Fibroblast of villous mesenchyme (primary cell): ENCODE measurements at regions not wholly inside any gene's neighbourhood (a gene's known extent, or its start where the extent isn't known, plus 50 kb on each side); places are given as distances from the start of the nearest gene placed in this dataset.
"Not testable (repeated sequence)": the region's sequence is repeated elsewhere in the genome, so short reads cannot be mapped to it uniquely, and the experiment has no call there.

ENCODE experiments used
- DNase-seq: peaks from one replicate; pipeline ENCODE4 v3.0.0-alpha.2; 2010; ENCODE audit warnings: low read depth
- H3K4me3 ChIP-seq: 2 replicates; pipeline ENCODE4 v1.5.1; 2011; ENCODE audit warnings: low read depth, mild to moderate bottlenecking, low read length
- TF ChIP-seq, protein P1 (sequence below): IDR thresholded peaks from 2 replicates; pipeline ENCODE4 v1.5.1; 2012; ENCODE audit warnings: low read depth, mild to moderate bottlenecking, low read length; ENCODE audit not compliant: insufficient read depth

- TF ChIP-seq, protein P1, sequence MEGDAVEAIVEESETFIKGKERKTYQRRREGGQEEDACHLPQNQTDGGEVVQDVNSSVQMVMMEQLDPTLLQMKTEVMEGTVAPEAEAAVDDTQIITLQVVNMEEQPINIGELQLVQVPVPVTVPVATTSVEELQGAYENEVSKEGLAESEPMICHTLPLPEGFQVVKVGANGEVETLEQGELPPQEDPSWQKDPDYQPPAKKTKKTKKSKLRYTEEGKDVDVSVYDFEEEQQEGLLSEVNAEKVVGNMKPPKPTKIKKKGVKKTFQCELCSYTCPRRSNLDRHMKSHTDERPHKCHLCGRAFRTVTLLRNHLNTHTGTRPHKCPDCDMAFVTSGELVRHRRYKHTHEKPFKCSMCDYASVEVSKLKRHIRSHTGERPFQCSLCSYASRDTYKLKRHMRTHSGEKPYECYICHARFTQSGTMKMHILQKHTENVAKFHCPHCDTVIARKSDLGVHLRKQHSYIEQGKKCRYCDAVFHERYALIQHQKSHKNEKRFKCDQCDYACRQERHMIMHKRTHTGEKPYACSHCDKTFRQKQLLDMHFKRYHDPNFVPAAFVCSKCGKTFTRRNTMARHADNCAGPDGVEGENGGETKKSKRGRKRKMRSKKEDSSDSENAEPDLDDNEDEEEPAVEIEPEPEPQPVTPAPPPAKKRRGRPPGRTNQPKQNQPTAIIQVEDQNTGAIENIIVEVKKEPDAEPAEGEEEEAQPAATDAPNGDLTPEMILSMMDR = no peak
- H3K4me3 ChIP-seq = no peak overlapping the region
- no peak for DNase-seq
Measured at GRCh38 chr1:229859026-229859425, 208.0 kb upstream of the GALNT2 start.

- TF ChIP-seq, protein P1 = no peak
- no peak overlapping the region for H3K4me3 ChIP-seq
- no peak for DNase-seq
Measured at GRCh38 chr1:229860926-229861325, 206.1 kb upstream of the GALNT2 start.

DNA sequence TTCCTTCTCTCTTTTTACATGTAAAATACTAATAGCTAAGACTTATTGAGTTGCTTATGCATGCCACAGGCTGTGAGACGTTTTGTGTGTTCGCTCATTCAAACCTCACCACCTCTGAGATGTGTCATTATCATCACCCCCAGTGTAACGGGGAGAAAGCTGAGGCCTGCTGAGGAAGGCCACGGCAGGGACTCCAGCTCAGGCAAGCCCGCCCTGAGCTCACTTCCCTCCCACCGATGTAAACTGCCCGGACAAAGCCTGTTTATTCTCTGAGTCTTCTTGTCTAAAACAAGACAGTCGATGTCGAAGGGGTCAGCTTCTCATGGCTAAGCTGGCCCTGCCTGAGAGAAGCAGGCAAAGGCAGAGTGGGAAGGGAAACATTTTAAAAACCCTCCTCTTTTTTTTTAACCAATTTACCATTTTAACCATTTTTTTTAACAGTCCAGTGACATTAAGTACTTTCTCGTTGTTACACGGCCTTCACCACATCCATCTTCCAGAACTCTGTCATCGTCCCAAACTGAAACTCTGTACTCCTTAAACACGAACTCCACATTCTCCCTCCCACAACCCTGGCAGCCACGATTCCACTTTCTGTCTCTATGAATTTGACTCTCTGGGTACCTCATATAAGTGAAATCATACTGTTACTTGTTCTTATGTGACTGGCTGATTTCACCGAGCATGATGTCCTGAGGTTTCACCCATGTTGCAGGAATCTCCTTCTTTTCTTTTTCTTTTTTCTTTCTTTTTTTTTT, 204.8 kb upstream of the GALNT2 start:
- no peak overlapping the region for H3K4me3 ChIP-seq
- TF ChIP-seq, protein P1 = no peak
- peak; percentile 30 for DNase-seq

GRCh38 chr1:229863651-229864545, 203.1 kb upstream of the GALNT2 start:
- no peak for DNase-seq
- TF ChIP-seq, protein P1 = no peak
- no peak overlapping the region for H3K4me3 ChIP-seq

- TF ChIP-seq, protein P1 = no peak
- no peak for DNase-seq
- no peak overlapping the region for H3K4me3 ChIP-seq
Measured at GRCh38 chr1:229864686-229865230, 202.3 kb upstream of the GALNT2 start.

DNA sequence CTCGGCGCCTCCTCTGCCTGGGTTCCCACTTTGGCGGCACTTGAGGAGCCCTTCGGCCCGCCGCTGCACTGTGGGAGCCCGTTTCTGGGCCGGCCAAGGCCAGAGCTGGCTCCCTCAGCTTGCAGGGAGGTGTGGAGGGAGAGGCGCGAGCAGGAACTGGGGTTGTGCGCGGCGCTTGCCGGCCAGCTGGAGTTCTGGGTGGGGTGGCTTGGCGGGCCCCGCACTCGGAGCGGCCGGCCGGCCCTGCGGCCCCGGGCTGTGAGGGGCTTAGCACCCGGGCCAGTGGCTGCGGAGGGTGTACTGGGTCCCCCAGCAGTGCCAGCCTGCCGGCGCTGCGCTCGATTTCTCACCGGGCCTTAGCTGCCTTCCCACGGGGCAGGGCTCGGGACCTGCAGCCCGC, 201.7 kb upstream of the GALNT2 start:
- not testable (repeated sequence) for H3K4me3 ChIP-seq, DNase-seq

DNA sequence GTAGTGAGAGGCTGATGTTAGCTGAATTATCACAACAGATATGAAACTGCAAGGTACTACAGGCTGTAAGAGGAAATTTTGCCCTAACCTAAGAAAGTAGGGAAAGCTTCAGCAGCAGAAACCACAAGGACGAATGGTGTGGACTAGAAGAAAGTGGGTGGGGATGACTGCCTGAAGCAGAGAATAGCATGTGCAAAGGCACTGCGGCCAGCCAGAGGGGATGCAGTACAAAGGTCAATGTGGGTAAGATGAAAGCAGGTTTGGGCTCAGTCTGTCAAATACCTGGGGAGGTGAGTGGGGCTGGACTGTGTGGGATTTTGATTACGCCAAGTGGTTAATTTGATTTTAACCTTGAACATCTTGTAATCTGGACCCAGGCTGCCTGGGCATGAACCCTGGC, 199.3 kb upstream of the GALNT2 start:
- no peak for DNase-seq
- TF ChIP-seq, protein P1 = no peak

More for the DNA sequence above, 199.3 kb upstream of the GALNT2 start:
- no peak overlapping the region for H3K4me3 ChIP-seq
